Smooth muscle cell of the brain vasculature (primary cell): ENCODE measurements at regions not wholly inside any gene's neighbourhood (a gene's known extent, or its start where the extent isn't known, plus 50 kb on each side); places are given as distances from the start of the nearest gene placed in this dataset.
"Not testable (repeated sequence)": the region's sequence is repeated elsewhere in the genome, so short reads cannot be mapped to it uniquely, and the experiment has no call there.

Experiments
- DNase-seq: peaks from one replicate; pipeline ENCODE4 v3.0.0-alpha.2; 2012; ENCODE audit warnings: low read depth, low spot score

- no peak for DNase-seq
These were observed 281.0 kb upstream of the FOXF1 start for GRCh38 chr16:86229283-86229682.

- DNase-seq = no peak
These were observed 280.3 kb upstream of the FOXF1 start for GRCh38 chr16:86229866-86230656.

GRCh38 chr16:86231321-86231995, 278.9 kb upstream of the FOXF1 start:
- DNase-seq = no peak

GRCh38 chr16:86231996-86232350, 278.4 kb upstream of the FOXF1 start:
- DNase-seq = no peak

- no peak for DNase-seq
These were observed 277.8 kb upstream of the FOXF1 start for GRCh38 chr16:86232496-86232895.

GRCh38 chr16:86233506-86233905, 276.8 kb upstream of the FOXF1 start:
- DNase-seq = not testable (repeated sequence)

- no peak for DNase-seq
These were observed 270.9 kb upstream of the FOXF1 start for GRCh38 chr16:86239381-86239780.

- DNase-seq = no peak
These were observed 269.5 kb upstream of the FOXF1 start for GRCh38 chr16:86240716-86241363.

- DNase-seq = no peak
These were observed 268.6 kb upstream of the FOXF1 start for GRCh38 chr16:86241681-86242080.

GRCh38 chr16:86242244-86243122, 267.8 kb upstream of the FOXF1 start:
- no peak for DNase-seq

- DNase-seq = no peak
These were observed 267.2 kb upstream of the FOXF1 start for GRCh38 chr16:86243123-86243473.

- no peak for DNase-seq
These were observed 266.7 kb upstream of the FOXF1 start for GRCh38 chr16:86243571-86244154.

- DNase-seq = no peak
These were observed 266.2 kb upstream of the FOXF1 start for GRCh38 chr16:86244158-86244557.

- no peak for DNase-seq
These were observed 265.4 kb upstream of the FOXF1 start for GRCh38 chr16:86244936-86245335.

GRCh38 chr16:86245351-86245750, 265.0 kb upstream of the FOXF1 start:
- no peak for DNase-seq

GRCh38 chr16:86245895-86246294, 264.4 kb upstream of the FOXF1 start:
- no peak for DNase-seq

GRCh38 chr16:86248310-86248905, 261.9 kb upstream of the FOXF1 start:
- no peak for DNase-seq

GRCh38 chr16:86249631-86250030, 260.7 kb upstream of the FOXF1 start:
- no peak for DNase-seq

GRCh38 chr16:86251682-86252081, 258.6 kb upstream of the FOXF1 start:
- DNase-seq = no peak

GRCh38 chr16:86252596-86252995, 257.7 kb upstream of the FOXF1 start:
- no peak for DNase-seq

- no peak for DNase-seq
These were observed 254.4 kb upstream of the FOXF1 start for GRCh38 chr16:86255966-86256365.
